Mesendoderm (in vitro differentiated cells): ENCODE measurements at regions not wholly inside any gene's neighbourhood (a gene's known extent, or its start where the extent isn't known, plus 50 kb on each side); places are given as distances from the start of the nearest gene placed in this dataset.

Experiments
- DNase-seq: peaks from one replicate; pipeline ENCODE4 v3.0.0; 2013
- H2AK5ac ChIP-seq: 2 replicates; pipeline ENCODE4 v1.6.1; 2013; ENCODE audit warnings: low read length, inconsistent platforms
- H2BK120ac ChIP-seq: 2 replicates; pipeline ENCODE4 v1.6.1; 2013; ENCODE audit warnings: low read depth, mild to moderate bottlenecking, low read length, moderate library complexity, mixed read lengths
- H2BK15ac ChIP-seq: replicated peaks from 2 replicates; pipeline ENCODE4 v1.6.1; 2013; ENCODE audit warnings: low read depth, mild to moderate bottlenecking, moderate library complexity
- H2BK5ac ChIP-seq: 2 replicates; pipeline ENCODE4 v1.6.1; 2013; ENCODE audit warnings: low read length, inconsistent platforms
- H3K18ac ChIP-seq: 2 replicates; pipeline ENCODE4 v1.6.1; 2013; ENCODE audit warnings: mild to moderate bottlenecking, low read length, mixed read lengths
- H3K23ac ChIP-seq: one replicate; pipeline ENCODE4 v1.6.1; 2013; ENCODE audit warnings: low read length
- H3K27ac ChIP-seq: 2 replicates; pipeline ENCODE4 v1.5.1; 2013; ENCODE audit warnings: low read depth, mild to moderate bottlenecking, inconsistent platforms, low read length, moderate library complexity
- H3K27me3 ChIP-seq: 2 replicates; pipeline ENCODE4 v1.6.1; 2013; ENCODE audit warnings: low read length, control low read depth, mild to moderate bottlenecking, inconsistent platforms; ENCODE audit not compliant: insufficient read depth, poor library complexity
- H3K36me3 ChIP-seq: 2 replicates; pipeline ENCODE4 v1.6.1; 2013; ENCODE audit warnings: low read length, inconsistent platforms; ENCODE audit not compliant: control insufficient read depth, insufficient read depth
- H3K4ac ChIP-seq: one replicate; pipeline ENCODE4 v1.6.1; 2013; ENCODE audit warnings: low read depth, mild to moderate bottlenecking, low read length, moderate library complexity
- H3K4me1 ChIP-seq: 2 replicates; pipeline ENCODE4 v1.6.1; 2013; ENCODE audit warnings: low read depth, low read length, inconsistent platforms; ENCODE audit not compliant: control insufficient read depth
- H3K4me2 ChIP-seq: 2 replicates; pipeline ENCODE4 v1.6.1; 2013; ENCODE audit warnings: low read length
- H3K4me3 ChIP-seq: 2 replicates; pipeline ENCODE4 v1.5.1; 2013; ENCODE audit warnings: mild to moderate bottlenecking, low read length
- H3K56ac ChIP-seq: one replicate; pipeline ENCODE4 v1.6.1; 2013; ENCODE audit warnings: low read length
- H3K79me1 ChIP-seq: 2 replicates; pipeline ENCODE4 v1.6.1; 2013; ENCODE audit warnings: low read length, inconsistent platforms
- H3K79me2 ChIP-seq: 2 replicates; pipeline ENCODE4 v1.6.1; 2013; ENCODE audit warnings: mild to moderate bottlenecking, low read length; ENCODE audit not compliant: control insufficient read depth, insufficient read depth
- H3K9ac ChIP-seq: 2 replicates; pipeline ENCODE4 v1.6.1; 2013; ENCODE audit warnings: low read length, inconsistent platforms
- H4K5ac ChIP-seq: one replicate; pipeline ENCODE4 v1.6.1; 2013; ENCODE audit warnings: low read length
- H4K8ac ChIP-seq: one replicate; pipeline ENCODE4 v1.6.1; 2013; ENCODE audit warnings: low read depth, mild to moderate bottlenecking, control low read depth, low read length, moderate library complexity
- WGBS: extraction: QIAGEN DNeasy Blood & Tissue Kit; methylation state at CpG from one replicate; pipeline ENCODE4 v1.1.7; 2013; ENCODE audit warnings: low lambda C conversion rate, missing lambda C conversion rate; ENCODE audit not compliant: insufficient coverage; ENCODE audit errors: extremely low coverage; 5-methylcytosine and 5-hydroxymethylcytosine counted together

- H4K5ac ChIP-seq = no peak overlapping the region
- H2AK5ac ChIP-seq = no peak overlapping the region
- no peaks in the 10 kb centered on the region for H3K79me2 ChIP-seq
- H3K56ac ChIP-seq = no peak overlapping the region
- DNase-seq = no peak
- no peak overlapping the region for H2BK120ac ChIP-seq
- no peak overlapping the region for H3K27ac ChIP-seq
- no peak overlapping the region for H3K23ac ChIP-seq
- H2BK5ac ChIP-seq = no peak overlapping the region
- H3K79me1 ChIP-seq = no peaks in the 10 kb centered on the region
- no peaks in the 10 kb centered on the region for H3K36me3 ChIP-seq
- no peak overlapping the region for H3K18ac ChIP-seq
- no peak overlapping the region for H3K4me2 ChIP-seq
- no peak overlapping the region for H3K4ac ChIP-seq
- no peak overlapping the region for H3K9ac ChIP-seq
- no peak overlapping the region for H2BK15ac ChIP-seq
- H4K8ac ChIP-seq = no peak overlapping the region
- H3K4me1 ChIP-seq = no peaks in the 10 kb centered on the region
- no peaks in the 10 kb centered on the region for H3K27me3 ChIP-seq
- no peak overlapping the region for H3K4me3 ChIP-seq
- WGBS = no CpG with 5 or more reads among the region's 3 CpGs
Measured at GRCh38 chrX:121349263-121349662, 301.9 kb downstream of the GLUD2 start.

- H3K9ac ChIP-seq = no peak overlapping the region
- no peak overlapping the region for H2AK5ac ChIP-seq
- no peak for DNase-seq
- no peaks in the 10 kb centered on the region for H3K79me1 ChIP-seq
- no peaks in the 10 kb centered on the region for H3K4me1 ChIP-seq
- no peak overlapping the region for H2BK120ac ChIP-seq
- no peak overlapping the region for H3K18ac ChIP-seq
- no peaks in the 10 kb centered on the region for H3K36me3 ChIP-seq
- H2BK15ac ChIP-seq = no peak overlapping the region
- no peak overlapping the region for H3K4ac ChIP-seq
- H4K5ac ChIP-seq = no peak overlapping the region
- H3K79me2 ChIP-seq = no peaks in the 10 kb centered on the region
- H3K27me3 ChIP-seq = no peaks in the 10 kb centered on the region
- H3K4me2 ChIP-seq = no peak overlapping the region
- no peak overlapping the region for H3K56ac ChIP-seq
- no peak overlapping the region for H4K8ac ChIP-seq
- H3K4me3 ChIP-seq = no peak overlapping the region
- no peak overlapping the region for H2BK5ac ChIP-seq
- no CpG with 5 or more reads among the region's 22 CpGs for WGBS
- H3K23ac ChIP-seq = no peak overlapping the region
- no peak overlapping the region for H3K27ac ChIP-seq
Measured at GRCh38 chrX:121356139-121356849, 308.9 kb downstream of the GLUD2 start.

DNA sequence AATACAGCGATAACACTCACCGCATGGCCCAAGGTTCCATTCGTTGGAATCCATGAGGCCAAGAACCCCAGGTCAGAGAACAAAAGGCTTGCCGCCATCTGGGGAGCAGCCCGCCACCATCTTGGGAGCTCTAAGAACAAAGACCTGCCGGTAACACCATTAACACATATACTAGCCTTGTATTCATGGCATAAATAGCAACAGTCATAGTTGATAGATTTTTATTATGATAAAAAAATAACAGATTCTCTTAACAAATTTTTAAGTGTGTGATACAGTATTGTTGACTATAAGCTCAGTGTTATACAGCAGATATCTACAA, 309.4 kb downstream of the GLUD2 start:
- H3K23ac ChIP-seq = no peak overlapping the region

DNA sequence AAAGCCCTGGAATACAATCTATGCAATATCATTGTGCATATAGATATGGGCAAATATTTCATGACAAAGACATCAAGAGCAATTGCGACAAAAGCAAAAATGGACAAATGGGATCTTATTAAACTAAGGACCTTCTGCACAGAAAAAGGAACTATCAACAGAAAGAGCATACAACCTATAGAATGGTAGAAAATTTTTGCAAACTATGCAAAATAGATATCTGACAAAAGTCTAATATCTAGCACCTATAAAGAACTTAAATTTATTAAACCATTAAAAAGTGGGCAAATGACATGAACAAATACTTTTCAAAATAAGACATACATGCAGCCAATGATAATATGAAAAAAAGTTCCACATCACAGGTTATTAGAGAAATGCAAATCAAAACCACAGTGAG, 312.9 kb downstream of the GLUD2 start:
- Histone ChIP-seq H3K79me2 (no peaks in the 10 kb centered on the region), H3K36me3 (no peaks in the 10 kb centered on the region), H3K79me1 (no peaks in the 10 kb centered on the region), H2BK5ac (no peak overlapping the region), H3K4ac (no peak overlapping the region), H2BK15ac (no peak overlapping the region), H3K27me3 (no peaks in the 10 kb centered on the region), H3K18ac (no peak overlapping the region), H4K5ac (no peak overlapping the region), H3K27ac (no peak overlapping the region), H3K4me2 (no peak overlapping the region), H4K8ac (no peak overlapping the region), H3K9ac (no peak overlapping the region), H3K4me3 (no peak overlapping the region), H3K56ac (no peak overlapping the region), H2AK5ac (no peak overlapping the region), H2BK120ac (no peak overlapping the region), H3K23ac (no peak overlapping the region), H3K4me1 (no peaks in the 10 kb centered on the region)
- DNase-seq = no peak
- no CpG with 5 or more reads among the region's 1 CpG for WGBS

More for the DNA sequence above, 309.4 kb downstream of the GLUD2 start:
- no peak overlapping the region for H3K56ac ChIP-seq
- H3K36me3 ChIP-seq = no peaks in the 10 kb centered on the region
- H2AK5ac ChIP-seq = no peak overlapping the region
- H2BK120ac ChIP-seq = no peak overlapping the region
- no peak overlapping the region for H4K5ac ChIP-seq
- no peak overlapping the region for H3K9ac ChIP-seq
- H2BK5ac ChIP-seq = no peak overlapping the region
- H3K4me1 ChIP-seq = no peaks in the 10 kb centered on the region
- no peaks in the 10 kb centered on the region for H3K79me2 ChIP-seq
- H3K4me3 ChIP-seq = no peak overlapping the region
- H2BK15ac ChIP-seq = no peak overlapping the region
- no peaks in the 10 kb centered on the region for H3K27me3 ChIP-seq
- no peaks in the 10 kb centered on the region for H3K79me1 ChIP-seq
- no peak overlapping the region for H3K18ac ChIP-seq
- no peak for DNase-seq
- H3K27ac ChIP-seq = no peak overlapping the region
- H3K4ac ChIP-seq = no peak overlapping the region
- H4K8ac ChIP-seq = no peak overlapping the region
- H3K4me2 ChIP-seq = no peak overlapping the region
- WGBS = no CpG with 5 or more reads among the region's 6 CpGs

GRCh38 chrX:121365572-121366161, 318.3 kb downstream of the GLUD2 start:
- WGBS = no CpG with 5 or more reads among the region's 13 CpGs
- Histone ChIP-seq H4K8ac (no peak overlapping the region), H3K79me1 (no peaks in the 10 kb centered on the region), H3K27ac (no peak overlapping the region), H2BK120ac (no peak overlapping the region), H3K9ac (no peak overlapping the region), H2AK5ac (no peak overlapping the region), H3K18ac (no peak overlapping the region), H3K4me1 (no peaks in the 10 kb centered on the region), H3K56ac (no peak overlapping the region), H2BK5ac (no peak overlapping the region), H3K4me3 (no peak overlapping the region), H3K4me2 (no peak overlapping the region), H3K27me3 (no peaks in the 10 kb centered on the region), H4K5ac (no peak overlapping the region), H3K36me3 (no peaks in the 10 kb centered on the region), H2BK15ac (no peak overlapping the region), H3K79me2 (no peaks in the 10 kb centered on the region), H3K4ac (no peak overlapping the region), H3K23ac (no peak overlapping the region)
- DNase-seq = peak; percentile 46

GRCh38 chrX:121374471-121374870, 327.1 kb downstream of the GLUD2 start:
- no peak for DNase-seq
- no peak overlapping the region for H3K9ac ChIP-seq
- H2BK5ac ChIP-seq = no peak overlapping the region
- H4K5ac ChIP-seq = no peak overlapping the region
- no CpG with 5 or more reads among the region's 3 CpGs for WGBS
- no peak overlapping the region for H3K56ac ChIP-seq
- no peak overlapping the region for H3K4me3 ChIP-seq
- H3K23ac ChIP-seq = no peak overlapping the region
- H2BK120ac ChIP-seq = no peak overlapping the region
- H3K4me1 ChIP-seq = no peaks in the 10 kb centered on the region
- no peaks in the 10 kb centered on the region for H3K36me3 ChIP-seq
- no peak overlapping the region for H3K4me2 ChIP-seq
- H3K18ac ChIP-seq = no peak overlapping the region
- H2BK15ac ChIP-seq = no peak overlapping the region
- H2AK5ac ChIP-seq = no peak overlapping the region
- no peaks in the 10 kb centered on the region for H3K79me1 ChIP-seq
- H4K8ac ChIP-seq = no peak overlapping the region
- H3K79me2 ChIP-seq = no peaks in the 10 kb centered on the region
- H3K27me3 ChIP-seq = no peaks in the 10 kb centered on the region
- H3K4ac ChIP-seq = no peak overlapping the region
- no peak overlapping the region for H3K27ac ChIP-seq
